Osteoblast (primary cell): ENCODE measurements at regions not wholly inside any gene's neighbourhood (a gene's known extent, or its start where the extent isn't known, plus 50 kb on each side); places are given as distances from the start of the nearest gene placed in this dataset.

Experiments used
- DNase-seq: peaks from one replicate; pipeline ENCODE4 v3.0.0; 2011; ENCODE audit warnings: low spot score, mixed read lengths; ENCODE audit not compliant: insufficient read length; ENCODE audit errors: missing footprints
- H2AFZ ChIP-seq: 2 replicates; pipeline ENCODE4 v1.6.0; 2011; ENCODE audit warnings: mild to moderate bottlenecking, low read length
- H3K27ac ChIP-seq: 2 replicates; pipeline ENCODE4 v1.5.1; 2011; ENCODE audit warnings: mild to moderate bottlenecking, low read depth, low read length, moderate library complexity
- H3K27me3 ChIP-seq: 2 replicates; pipeline ENCODE4 v1.6.0; 2012; ENCODE audit warnings: mild to moderate bottlenecking, control low read depth, inconsistent platforms, low read length, moderate library complexity; ENCODE audit not compliant: insufficient read depth
- H3K36me3 ChIP-seq: 2 replicates; pipeline ENCODE4 v1.5.1; 2011; ENCODE audit warnings: mild to moderate bottlenecking, low read length, control low read depth, moderate library complexity; ENCODE audit not compliant: insufficient read depth
- H3K4me1 ChIP-seq: 2 replicates; pipeline ENCODE4 v1.5.1; 2011; ENCODE audit warnings: mild to moderate bottlenecking, low read length, control low read depth, moderate library complexity; ENCODE audit not compliant: insufficient read depth
- H3K4me2 ChIP-seq: 2 replicates; pipeline ENCODE4 v1.6.0; 2011; ENCODE audit warnings: mild to moderate bottlenecking, low read length; ENCODE audit not compliant: insufficient read depth
- H3K4me3 ChIP-seq: fragments of 200-600 bp; sonication (generic); 3 replicates; pipeline ENCODE4 v1.5.1; 2012; ENCODE audit warnings: mild to moderate bottlenecking, low read length, inconsistent platforms; ENCODE audit not compliant: insufficient read depth
- H3K79me2 ChIP-seq: 2 replicates; pipeline ENCODE4 v1.6.0; 2012; ENCODE audit warnings: mild to moderate bottlenecking, low read length, control low read depth, inconsistent platforms; ENCODE audit not compliant: insufficient read depth
- H3K9me3 ChIP-seq: 2 replicates; pipeline ENCODE4 v1.5.1; 2011; ENCODE audit warnings: low read depth, low read length, control low read depth
- H4K20me1 ChIP-seq: 2 replicates; pipeline ENCODE4 v1.6.0; 2012; ENCODE audit warnings: mild to moderate bottlenecking, low read length, control low read depth; ENCODE audit not compliant: insufficient read depth
- CTCF ChIP-seq: IDR thresholded peaks from 2 replicates; pipeline ENCODE4 v1.5.1; 2011; ENCODE audit warnings: mild to moderate bottlenecking, low read depth, low read length, moderate library complexity; ENCODE audit errors: extremely low read depth

GRCh38 chr5:118486647-118487225 lies 501.6 kb downstream of the DTWD2 start:
- no peak overlapping the region for H3K27ac ChIP-seq
- no peaks in the 10 kb centered on the region for H3K36me3 ChIP-seq
- H4K20me1 ChIP-seq = no peaks in the 10 kb centered on the region
- H3K4me3 ChIP-seq = no peak overlapping the region
- H3K27me3 ChIP-seq = no peaks in the 10 kb centered on the region
- H3K79me2 ChIP-seq = no peaks in the 10 kb centered on the region
- H2AFZ ChIP-seq = no peak overlapping the region
- DNase-seq = no peak
- no peak overlapping the region for H3K4me2 ChIP-seq
- H3K9me3 ChIP-seq = no peaks in the 10 kb centered on the region
- H3K4me1 ChIP-seq = no peaks in the 10 kb centered on the region
- TF ChIP-seq CTCF = no peak

GRCh38 chr5:118479285-118479684 lies 509.1 kb downstream of the DTWD2 start:
- Histone ChIP-seq H3K27me3 (no peaks in the 10 kb centered on the region), H2AFZ (no peak overlapping the region), H3K4me3 (no peak overlapping the region), H4K20me1 (no peaks in the 10 kb centered on the region), H3K4me1 (no peaks in the 10 kb centered on the region), H3K9me3 (no peaks in the 10 kb centered on the region), H3K4me2 (no peak overlapping the region), H3K27ac (no peak overlapping the region), H3K79me2 (no peaks in the 10 kb centered on the region), H3K36me3 (no peaks in the 10 kb centered on the region)
- no peak for TF ChIP-seq CTCF
- no peak for DNase-seq

GRCh38 chr5:118478852-118479251 lies 509.5 kb downstream of the DTWD2 start:
- H3K27me3 ChIP-seq = no peaks in the 10 kb centered on the region
- no peak overlapping the region for H3K4me3 ChIP-seq
- no peaks in the 10 kb centered on the region for H3K4me1 ChIP-seq
- DNase-seq = no peak
- no peaks in the 10 kb centered on the region for H3K9me3 ChIP-seq
- H3K27ac ChIP-seq = no peak overlapping the region
- no peak overlapping the region for H3K4me2 ChIP-seq
- no peak overlapping the region for H2AFZ ChIP-seq
- no peak for TF ChIP-seq CTCF
- no peaks in the 10 kb centered on the region for H3K79me2 ChIP-seq
- no peaks in the 10 kb centered on the region for H3K36me3 ChIP-seq
- no peaks in the 10 kb centered on the region for H4K20me1 ChIP-seq

GRCh38 chr5:118468085-118468484 lies 520.3 kb downstream of the DTWD2 start:
- no peaks in the 10 kb centered on the region for H3K9me3 ChIP-seq
- no peak overlapping the region for H3K4me3 ChIP-seq
- no peak overlapping the region for H2AFZ ChIP-seq
- H3K4me1 ChIP-seq = no peaks in the 10 kb centered on the region
- no peak for TF ChIP-seq CTCF
- no peaks in the 10 kb centered on the region for H3K79me2 ChIP-seq
- H3K27me3 ChIP-seq = no peaks in the 10 kb centered on the region
- DNase-seq = no peak
- H4K20me1 ChIP-seq = no peaks in the 10 kb centered on the region
- H3K36me3 ChIP-seq = no peaks in the 10 kb centered on the region
- H3K27ac ChIP-seq = no peak overlapping the region
- no peak overlapping the region for H3K4me2 ChIP-seq
